ENCODE measurements at regions not wholly inside any gene's neighbourhood (a gene's known extent, or its start where the extent isn't known, plus 50 kb on each side); places are given as distances from the start of the nearest gene placed in this dataset.

GRCh38 chr9:126218359-126219125, 108.1 kb upstream of the MVB12B start:
- TF ChIP-seq CTCF (optimal IDR thresholded peaks at IDR 0.05 in 1 of 3, IDR thresholded peaks at IDR 0.05 in 1 of 3, conservative IDR thresholded peaks at IDR 0.05 in 1 of 3; ENCODE audit: extremely low read depth in 1 of 3, insufficient read depth in 2 of 3, low read length in 3 of 3) (no peak), EZH2 (IDR thresholded peaks at IDR 0.05; ENCODE audit: low read length) (no peak)
